GM12801 (cell line): ENCODE measurements at regions not wholly inside any gene's neighbourhood (a gene's known extent, or its start where the extent isn't known, plus 50 kb on each side); places are given as distances from the start of the nearest gene placed in this dataset.

Experiments used
- TF ChIP-seq, protein P1 (sequence below): IDR thresholded peaks from one replicate; pipeline ENCODE4 v1.5.1; 2011; ENCODE audit warnings: control low read depth; ENCODE audit not compliant: insufficient read length; ENCODE audit errors: extremely low read depth

DNA sequence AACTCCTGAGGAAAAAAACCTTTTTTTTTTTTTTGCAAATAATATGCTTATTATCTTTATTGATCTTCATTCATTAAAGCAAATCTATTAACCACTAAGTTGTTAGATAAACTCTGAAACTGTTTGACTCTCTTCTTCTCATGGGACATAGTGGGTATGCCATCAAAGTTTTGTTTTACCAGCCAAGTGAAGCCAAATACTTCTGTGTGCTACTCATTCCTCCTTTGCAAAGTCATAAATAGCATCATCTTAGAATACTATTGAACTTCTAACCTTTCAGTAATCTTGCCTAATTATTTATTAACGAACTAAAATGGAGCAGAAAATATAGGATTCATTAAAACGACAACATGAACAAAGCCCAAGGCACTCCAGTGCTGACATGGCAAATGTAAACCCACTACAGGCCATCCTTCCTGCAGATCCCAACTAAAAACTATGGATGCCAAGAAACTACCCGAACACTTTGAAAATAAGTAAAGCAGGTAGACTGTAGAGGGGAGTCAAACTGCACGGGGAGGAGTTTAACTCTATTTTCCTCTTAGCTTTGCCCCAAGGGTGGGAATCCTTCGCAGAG is 61.2 kb upstream of the ODAD2 start:
- TF ChIP-seq, protein P1, sequence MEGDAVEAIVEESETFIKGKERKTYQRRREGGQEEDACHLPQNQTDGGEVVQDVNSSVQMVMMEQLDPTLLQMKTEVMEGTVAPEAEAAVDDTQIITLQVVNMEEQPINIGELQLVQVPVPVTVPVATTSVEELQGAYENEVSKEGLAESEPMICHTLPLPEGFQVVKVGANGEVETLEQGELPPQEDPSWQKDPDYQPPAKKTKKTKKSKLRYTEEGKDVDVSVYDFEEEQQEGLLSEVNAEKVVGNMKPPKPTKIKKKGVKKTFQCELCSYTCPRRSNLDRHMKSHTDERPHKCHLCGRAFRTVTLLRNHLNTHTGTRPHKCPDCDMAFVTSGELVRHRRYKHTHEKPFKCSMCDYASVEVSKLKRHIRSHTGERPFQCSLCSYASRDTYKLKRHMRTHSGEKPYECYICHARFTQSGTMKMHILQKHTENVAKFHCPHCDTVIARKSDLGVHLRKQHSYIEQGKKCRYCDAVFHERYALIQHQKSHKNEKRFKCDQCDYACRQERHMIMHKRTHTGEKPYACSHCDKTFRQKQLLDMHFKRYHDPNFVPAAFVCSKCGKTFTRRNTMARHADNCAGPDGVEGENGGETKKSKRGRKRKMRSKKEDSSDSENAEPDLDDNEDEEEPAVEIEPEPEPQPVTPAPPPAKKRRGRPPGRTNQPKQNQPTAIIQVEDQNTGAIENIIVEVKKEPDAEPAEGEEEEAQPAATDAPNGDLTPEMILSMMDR = no peak

DNA sequence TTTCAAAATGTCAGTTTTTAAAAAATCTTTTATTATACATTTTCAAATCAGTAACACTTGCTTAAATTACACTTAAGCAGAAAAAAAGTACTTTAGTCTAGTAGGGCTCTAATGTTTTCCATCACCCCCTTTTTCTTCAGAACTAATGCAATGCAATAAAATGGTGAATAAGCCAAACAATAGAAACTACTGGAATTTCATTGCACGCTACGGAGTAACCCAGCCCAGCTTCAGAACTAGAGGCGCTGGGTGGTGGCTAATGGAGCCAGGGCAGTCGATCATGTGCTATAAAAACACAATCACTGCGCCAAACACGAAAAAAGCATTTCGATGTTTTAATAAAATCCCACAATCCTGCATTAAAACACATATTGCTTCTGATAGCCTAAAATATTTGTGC is 59.9 kb upstream of the ODAD2 start:
- TF ChIP-seq, protein P1 = no peak

DNA sequence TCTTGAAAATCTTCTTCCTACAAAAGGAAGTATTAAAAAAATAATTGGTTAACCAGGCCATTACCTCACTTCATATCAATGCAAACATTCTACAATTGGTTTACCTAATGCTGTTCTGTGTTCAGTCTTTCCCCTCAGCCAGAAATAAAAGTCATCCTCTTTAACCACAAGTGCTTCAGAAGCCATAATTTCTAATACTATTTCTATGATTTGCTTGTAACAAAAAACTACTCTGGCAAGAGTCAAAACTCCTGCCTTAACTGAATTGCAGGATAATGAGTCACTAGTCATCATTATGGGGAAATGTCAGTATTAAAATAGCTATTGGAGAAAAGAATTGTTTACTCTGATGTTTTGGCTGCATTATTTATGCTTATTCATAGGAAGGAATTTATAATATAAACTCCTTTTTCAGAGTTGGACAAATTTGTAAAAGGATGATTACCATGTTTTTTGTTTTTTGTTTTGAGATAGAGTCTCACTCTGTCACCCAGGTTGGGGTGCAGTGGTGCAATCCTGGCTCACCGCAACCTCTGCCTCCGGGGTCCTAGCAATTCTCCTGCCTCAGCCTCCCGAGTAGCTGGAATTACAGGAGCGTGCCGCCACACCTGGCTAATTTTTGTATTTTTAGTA is 55.5 kb upstream of the ODAD2 start:
- TF ChIP-seq, protein P1 = no peak

DNA sequence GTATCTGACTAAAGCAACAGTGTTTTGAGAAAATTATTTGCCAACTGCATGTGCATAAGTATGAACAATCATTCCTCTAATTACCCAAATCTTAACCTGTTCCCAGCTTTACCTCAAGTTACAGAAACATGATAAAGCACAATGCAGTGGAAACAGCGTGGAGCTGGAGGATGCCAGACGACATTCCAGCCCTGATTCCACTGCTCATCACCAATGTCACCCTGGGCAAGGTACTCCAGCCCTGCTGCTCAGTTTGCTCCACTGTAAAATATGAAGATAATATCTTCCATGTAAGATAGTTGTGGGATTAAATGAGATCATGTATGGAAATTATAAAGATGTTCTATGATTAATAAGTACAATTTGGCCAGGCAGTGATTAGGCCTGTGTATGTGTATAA is 50.4 kb upstream of the ODAD2 start:
- TF ChIP-seq, protein P1 = no peak
